K562 (cell line): ENCODE measurements at regions not wholly inside any gene's neighbourhood (a gene's known extent, or its start where the extent isn't known, plus 50 kb on each side); places are given as distances from the start of the nearest gene placed in this dataset.

Experiments
- ATAC-seq: fragments of 200-7000 bp; cut with Tn5 transposase; 3 replicates; pipeline ENCODE4 v1.9.1; 2020; ENCODE audit warnings: moderate library complexity
- BruUV-seq: library from RNA; stranded (reverse); fragments of 400-500 nt; replicated peaks from 2 replicates; lab custom pipeline; 2021; lab: Mats Ljungman, UMichigan
- CTCF ChIA-PET: fragments of 300-600 bp; formaldehyde crosslinking; extraction: SDS; loops from one replicate; lab custom pipeline; 2021; ENCODE audit warnings: low intra/inter-chr PET ratio; lab: Yijun Ruan, JAX
- POLR2A ChIA-PET: fragments of 300-600, 350-650 bp; sonication (Branson Sonifier 250); formaldehyde crosslinking; extraction: SDS; loops from one replicate; lab custom pipeline; 2021; ENCODE audit warnings: antibody characterized with exemption, inconsistent platforms; lab: Yijun Ruan, JAX
- DNase-seq, 4 experiments: peaks; one replicate each; pipeline versions ENCODE4 v3.0.0 to v3.0.0-alpha.2; 2011 to 2018; ENCODE audit warnings: low spot score in 3 of 4, mixed read lengths in 3 of 4; ENCODE audit errors: extremely low read depth in 1 of 4
- FAIRE-seq: peaks from 2 replicates; lab custom pipeline; 2011; peaks lifted over from hg19 to GRCh38; lab: Jason Lieb, UNC
- H2AFZ ChIP-seq: 2 replicates; pipeline ENCODE4 v1.6.0; 2011; ENCODE audit warnings: low read depth, low read length, control low read depth, inconsistent platforms
- H3K27ac ChIP-seq: fragments of 200-600 bp; 3 replicates; pipeline ENCODE4 v1.8.0; 2011; ENCODE audit warnings: low read depth, mild to moderate bottlenecking, control low read depth, inconsistent platforms, low read length, moderate library complexity, mixed read lengths; ENCODE audit errors: extremely low read depth
- H3K27me3 ChIP-seq, 2 experiments: fragments of 300-600 bp in 1 of 2; 2 replicates in 1 of 2; 3 replicates in 1 of 2; pipeline versions ENCODE4 v1.6.0 to v1.8.0; 2011; ENCODE audit warnings: inconsistent platforms in 2 of 2, low read length in 2 of 2, mild to moderate bottlenecking in 1 of 2, mixed read lengths in 1 of 2, moderate library complexity in 1 of 2; ENCODE audit not compliant: control insufficient read depth in 2 of 2, insufficient read depth in 2 of 2
- H3K36me3 ChIP-seq: fragments of 300-600 bp; 3 replicates; pipeline ENCODE4 v1.8.0; 2011; ENCODE audit warnings: mild to moderate bottlenecking, low read length, inconsistent platforms; ENCODE audit not compliant: control insufficient read depth, insufficient read depth
- H3K4me1 ChIP-seq, 2 experiments: fragments of 200-600 bp in 1 of 2; replicated peaks in 1 of 2; 2 replicates in 1 of 2; 3 replicates in 1 of 2; pipeline versions ENCODE4 v1.5.1 to v1.8.0; 2011; ENCODE audit warnings: inconsistent platforms in 2 of 2, low read length in 2 of 2, mild to moderate bottlenecking in 1 of 2, mixed read lengths in 1 of 2, moderate library complexity in 1 of 2; ENCODE audit not compliant: control insufficient read depth in 2 of 2, insufficient read depth in 2 of 2
- H3K4me2 ChIP-seq: 2 replicates; pipeline ENCODE4 v1.6.1; 2011; ENCODE audit warnings: low read length, control low read depth, inconsistent platforms, mixed read lengths; ENCODE audit not compliant: insufficient read depth
- H3K4me3 ChIP-seq: fragments of 200-600 bp; sonication (generic), shearing (Covaris generic); 2 replicates; pipeline ENCODE4 v1.5.1; 2016; ENCODE audit warnings: control low read depth, inconsistent platforms
- H3K79me2 ChIP-seq: fragments of 200-600 bp; 3 replicates; pipeline ENCODE4 v1.8.0; 2011; ENCODE audit warnings: low read length, inconsistent platforms; ENCODE audit not compliant: control insufficient read depth, insufficient read depth
- H3K9ac ChIP-seq, 2 experiments: 2 replicates each; pipeline versions ENCODE4 v1.6.0 to v1.6.1; 2011; ENCODE audit warnings: low read depth in 2 of 2, low read length in 2 of 2, control low read depth in 1 of 2, inconsistent platforms in 1 of 2, mild to moderate bottlenecking in 1 of 2, mixed read lengths in 1 of 2; ENCODE audit not compliant: insufficient read depth in 1 of 2
- H3K9me1 ChIP-seq: one replicate; pipeline ENCODE4 v1.6.0; 2011; ENCODE audit warnings: inconsistent platforms, mild to moderate bottlenecking, low read length, moderate library complexity; ENCODE audit not compliant: control insufficient read depth, insufficient read depth
- H3K9me3 ChIP-seq: replicated peaks from 2 replicates; pipeline ENCODE4 v1.5.1; 2011; ENCODE audit warnings: low read depth, low read length, inconsistent platforms; ENCODE audit not compliant: control insufficient read depth, insufficient read depth
- H4K20me1 ChIP-seq: replicated peaks from 2 replicates; pipeline ENCODE4 v1.6.1; 2011; ENCODE audit warnings: low read length, inconsistent platforms, mixed read lengths; ENCODE audit not compliant: control insufficient read depth, insufficient read depth
- EZH2 ChIP-seq: IDR thresholded peaks from 2 replicates; pipeline ENCODE4 v1.6.1; 2012; ENCODE audit warnings: low read depth, mild to moderate bottlenecking, inconsistent platforms, low read length, borderline replicate concordance
- JUND ChIP-seq, 2 experiments: IDR thresholded peaks; 2 replicates in 1 of 2; 3 replicates in 1 of 2; pipeline ENCODE4 v1.6.1; 2011; ENCODE audit warnings: borderline replicate concordance in 2 of 2, low read depth in 2 of 2, low read length in 2 of 2, improper control_type of control experiment in 1 of 2, missing biosample characterization in 1 of 2, missing genetic modification characterization in 1 of 2, missing genetic modification reagents in 1 of 2
- MCM2 ChIP-seq: fragments of 450-650 bp; IDR thresholded peaks from 2 replicates; pipeline ENCODE4 v1.6.1; 2017; ENCODE audit warnings: low read depth, mild to moderate bottlenecking
- MTA1 ChIP-seq: fragments of 450-650 bp; IDR thresholded peaks from 2 replicates; pipeline ENCODE4 v1.6.1; 2017; ENCODE audit warnings: borderline replicate concordance
- PCBP1 ChIP-seq: fragments of 200-400 bp; formaldehyde crosslinking; IDR thresholded peaks from 2 replicates; pipeline ENCODE4 v1.6.1; 2018; ENCODE audit warnings: mild to moderate bottlenecking, low read depth, low read length; ENCODE audit not compliant: poor library complexity, severe bottlenecking
- SRSF7 ChIP-seq: fragments of 200-400 bp; formaldehyde crosslinking; optimal IDR thresholded peaks from 2 replicates; pipeline ENCODE3; 2017; ENCODE audit warnings: mild to moderate bottlenecking, low read depth, low read length
- TBL1XR1 ChIP-seq, 2 experiments: IDR thresholded peaks; 2 replicates each; pipeline ENCODE4 v1.6.1; 2012; ENCODE audit warnings: improper control_type of control experiment in 2 of 2, low read length in 2 of 2, mild to moderate bottlenecking in 1 of 2
- TFAM ChIP-seq: fragments of 250-450 bp; sonication (Bioruptor Pico); conservative IDR thresholded peaks from 2 replicates; pipeline ENCODE4 v1.5.0; 2021; ENCODE audit warnings: mild to moderate bottlenecking, moderate library complexity
- TRIM25 ChIP-seq: fragments of 450-650 bp; IDR thresholded peaks from 2 replicates; pipeline ENCODE4 v1.7.0; 2016; ENCODE audit warnings: borderline replicate concordance
- XRCC3 ChIP-seq: fragments of 450-650 bp; IDR thresholded peaks from 2 replicates; pipeline ENCODE4 v1.6.1; 2017; ENCODE audit warnings: mild to moderate bottlenecking, moderate library complexity
- ZFP36 ChIP-seq: fragments of 150-350 bp; IDR thresholded peaks from 2 replicates; pipeline ENCODE4 v1.6.1; 2018; ENCODE audit warnings: low read length, low read depth; ENCODE audit not compliant: partially characterized antibody
- ZNF445 ChIP-seq: fragments of 250-450 bp; sonication (Bioruptor Pico); IDR thresholded peaks from 2 replicates; pipeline ENCODE4 v1.4.0; 2020; ENCODE audit warnings: low read depth, mild to moderate bottlenecking, moderate library complexity
- WGBS: fragments of 100-300 bp; shearing (Covaris generic); methylation state at CpG from one replicate; pipeline ENCODE4 v1.1.6; 2016; ENCODE audit warnings: low coverage, mixed read lengths; ENCODE audit not compliant: insufficient coverage; ENCODE audit errors: missing lambda C conversion rate; 5-methylcytosine and 5-hydroxymethylcytosine counted together
- in situ Hi-C: fragments of 300-500 bp; cut with MboI; formaldehyde crosslinking; loops from 4 replicates; pipeline ENCODE4 v1.15.0; 2018; ENCODE audit warnings: inconsistent platforms, mixed read lengths
- intact Hi-C: fragments of 100-400 bp; cut with micrococcal nuclease; formaldehyde crosslinking; loops from 2 replicates; pipeline ENCODE4 v1.14.2; 2022
- TF ChIP-seq, protein P1 (sequence below): sonication (generic); formaldehyde crosslinking; IDR thresholded peaks from 2 replicates; pipeline ENCODE4 v1.8.1; 2023; ENCODE audit warnings: mild to moderate bottlenecking, missing genetic modification reagents
- TF ChIP-seq, protein P2 (sequence below): sonication (generic); formaldehyde crosslinking; IDR thresholded peaks from 2 replicates; pipeline ENCODE4 v1.8.0; 2022; ENCODE audit warnings: mild to moderate bottlenecking, missing genetic modification reagents

DNA sequence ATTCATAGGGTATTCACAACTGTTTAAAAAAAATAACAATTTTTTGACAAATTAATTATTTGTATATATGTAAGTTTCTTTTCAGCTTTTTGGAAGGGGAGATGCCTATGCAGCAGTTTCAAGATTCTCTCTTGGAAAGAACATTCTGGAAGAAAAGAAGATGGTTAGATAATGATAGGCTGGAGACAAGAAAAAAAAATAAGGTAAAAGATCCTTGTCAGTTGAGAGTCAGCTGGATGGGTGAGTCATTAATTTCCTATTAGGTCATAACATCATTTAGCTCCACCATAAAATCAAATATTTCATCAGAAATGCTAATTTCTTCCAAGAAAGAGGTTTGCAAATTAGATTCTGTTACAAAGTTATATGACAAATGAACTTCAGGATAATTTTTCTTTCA is 880.4 kb downstream of the EPHA7 start (continued):
- TF ChIP-seq JUND (IDR thresholded peaks at IDR 0.05; ENCODE audit: borderline replicate concordance, low read depth, low read length) (no peak), JUND (tag; IDR thresholded peaks at IDR 0.05; ENCODE audit: borderline replicate concordance, low read depth, low read length) (no peak)
- TF ChIP-seq, protein P1, sequence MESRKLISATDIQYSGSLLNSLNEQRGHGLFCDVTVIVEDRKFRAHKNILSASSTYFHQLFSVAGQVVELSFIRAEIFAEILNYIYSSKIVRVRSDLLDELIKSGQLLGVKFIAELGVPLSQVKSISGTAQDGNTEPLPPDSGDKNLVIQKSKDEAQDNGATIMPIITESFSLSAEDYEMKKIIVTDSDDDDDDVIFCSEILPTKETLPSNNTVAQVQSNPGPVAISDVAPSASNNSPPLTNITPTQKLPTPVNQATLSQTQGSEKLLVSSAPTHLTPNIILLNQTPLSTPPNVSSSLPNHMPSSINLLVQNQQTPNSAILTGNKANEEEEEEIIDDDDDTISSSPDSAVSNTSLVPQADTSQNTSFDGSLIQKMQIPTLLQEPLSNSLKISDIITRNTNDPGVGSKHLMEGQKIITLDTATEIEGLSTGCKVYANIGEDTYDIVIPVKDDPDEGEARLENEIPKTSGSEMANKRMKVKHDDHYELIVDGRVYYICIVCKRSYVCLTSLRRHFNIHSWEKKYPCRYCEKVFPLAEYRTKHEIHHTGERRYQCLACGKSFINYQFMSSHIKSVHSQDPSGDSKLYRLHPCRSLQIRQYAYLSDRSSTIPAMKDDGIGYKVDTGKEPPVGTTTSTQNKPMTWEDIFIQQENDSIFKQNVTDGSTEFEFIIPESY = no peak

DNA sequence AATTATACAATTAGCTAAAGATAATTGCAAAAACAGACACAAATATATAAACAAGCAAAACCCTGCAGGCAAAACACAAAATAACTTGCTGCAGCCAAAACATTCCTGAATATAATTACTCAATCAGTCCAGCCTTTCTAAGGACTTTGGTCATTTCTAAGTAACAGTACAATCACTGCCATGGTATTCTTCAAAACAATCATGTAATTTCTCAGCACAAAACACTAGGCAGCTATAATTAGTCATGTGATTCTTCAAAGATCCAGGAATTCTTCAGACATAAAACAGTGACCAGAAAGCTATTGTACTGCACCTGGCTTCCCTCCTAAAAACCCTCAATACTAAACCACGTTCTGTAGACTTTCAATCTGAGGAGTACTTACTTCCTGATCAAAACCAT is 881.1 kb downstream of the EPHA7 start:
- Histone ChIP-seq H3K27ac (no peak overlapping the region), H3K79me2 (no peaks in the 10 kb centered on the region), H3K4me1 (no peaks in the 10 kb centered on the region), H3K4me3 (no peak overlapping the region), H3K9ac (no peak overlapping the region), H3K27me3 (no peaks in the 10 kb centered on the region), H4K20me1 (no peaks in the 10 kb centered on the region), H3K9me3 (no peaks in the 10 kb centered on the region; the same call in none of the 2 replicates), H3K36me3 (no peaks in the 10 kb centered on the region), H3K9me1 (no peaks in the 10 kb centered on the region), H3K4me2 (no peak overlapping the region), H2AFZ (no peak overlapping the region)
- BruUV-seq = no TSS peak
- FAIRE-seq = no peak
- ATAC-seq = no peak
- ChIA-PET POLR2A (no interaction called here), CTCF (no interaction called here)
- intact Hi-C loops = no loop called here
- DNase-seq = no peak
- 0% methylated on average over 1 of the region's 1 CpG for WGBS
- in situ Hi-C loops = no loop called here
- TF ChIP-seq TBL1XR1 (IDR thresholded peaks at IDR 0.05; ENCODE audit: low read length in 2 of 2) (no peak), SRSF7 (no peak), ZNF445 (CRISPR knock-in tag) (no peak), TFAM (CRISPR knock-in tag) (no peak), TRIM25 (no peak), MCM2 (no peak), PCBP1 (no peak), EZH2 (no peak), XRCC3 (no peak), ZFP36 (no peak), MTA1 (no peak)
- TF ChIP-seq, protein P2, sequence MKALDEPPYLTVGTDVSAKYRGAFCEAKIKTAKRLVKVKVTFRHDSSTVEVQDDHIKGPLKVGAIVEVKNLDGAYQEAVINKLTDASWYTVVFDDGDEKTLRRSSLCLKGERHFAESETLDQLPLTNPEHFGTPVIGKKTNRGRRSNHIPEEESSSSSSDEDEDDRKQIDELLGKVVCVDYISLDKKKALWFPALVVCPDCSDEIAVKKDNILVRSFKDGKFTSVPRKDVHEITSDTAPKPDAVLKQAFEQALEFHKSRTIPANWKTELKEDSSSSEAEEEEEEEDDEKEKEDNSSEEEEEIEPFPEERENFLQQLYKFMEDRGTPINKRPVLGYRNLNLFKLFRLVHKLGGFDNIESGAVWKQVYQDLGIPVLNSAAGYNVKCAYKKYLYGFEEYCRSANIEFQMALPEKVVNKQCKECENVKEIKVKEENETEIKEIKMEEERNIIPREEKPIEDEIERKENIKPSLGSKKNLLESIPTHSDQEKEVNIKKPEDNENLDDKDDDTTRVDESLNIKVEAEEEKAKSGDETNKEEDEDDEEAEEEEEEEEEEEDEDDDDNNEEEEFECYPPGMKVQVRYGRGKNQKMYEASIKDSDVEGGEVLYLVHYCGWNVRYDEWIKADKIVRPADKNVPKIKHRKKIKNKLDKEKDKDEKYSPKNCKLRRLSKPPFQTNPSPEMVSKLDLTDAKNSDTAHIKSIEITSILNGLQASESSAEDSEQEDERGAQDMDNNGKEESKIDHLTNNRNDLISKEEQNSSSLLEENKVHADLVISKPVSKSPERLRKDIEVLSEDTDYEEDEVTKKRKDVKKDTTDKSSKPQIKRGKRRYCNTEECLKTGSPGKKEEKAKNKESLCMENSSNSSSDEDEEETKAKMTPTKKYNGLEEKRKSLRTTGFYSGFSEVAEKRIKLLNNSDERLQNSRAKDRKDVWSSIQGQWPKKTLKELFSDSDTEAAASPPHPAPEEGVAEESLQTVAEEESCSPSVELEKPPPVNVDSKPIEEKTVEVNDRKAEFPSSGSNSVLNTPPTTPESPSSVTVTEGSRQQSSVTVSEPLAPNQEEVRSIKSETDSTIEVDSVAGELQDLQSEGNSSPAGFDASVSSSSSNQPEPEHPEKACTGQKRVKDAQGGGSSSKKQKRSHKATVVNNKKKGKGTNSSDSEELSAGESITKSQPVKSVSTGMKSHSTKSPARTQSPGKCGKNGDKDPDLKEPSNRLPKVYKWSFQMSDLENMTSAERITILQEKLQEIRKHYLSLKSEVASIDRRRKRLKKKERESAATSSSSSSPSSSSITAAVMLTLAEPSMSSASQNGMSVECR = no peak
